ENCODE measurements at regions not wholly inside any gene's neighbourhood (a gene's known extent, or its start where the extent isn't known, plus 50 kb on each side); places are given as distances from the start of the nearest gene placed in this dataset.

GRCh38 chr22:34115722-34116121 lies 195.4 kb upstream of the LARGE1 start:
- TF ChIP-seq CTCF (IDR thresholded peaks at IDR 0.05; ENCODE audit: insufficient read depth, low read length, poor library complexity, severe bottlenecking) (no peak), EZH2phosphoT487 (conservative IDR thresholded peaks at IDR 0.05; ENCODE audit: low read length) (no peak)

All from SU-DHL-6 (cell line).